Urothelium cell line (cell line): ENCODE measurements at regions not wholly inside any gene's neighbourhood (a gene's known extent, or its start where the extent isn't known, plus 50 kb on each side); places are given as distances from the start of the nearest gene placed in this dataset.
"Not testable (repeated sequence)": the region's sequence is repeated elsewhere in the genome, so short reads cannot be mapped to it uniquely, and the experiment has no call there.

Source experiments
- DNase-seq: peaks from one replicate; pipeline ENCODE4 v3.0.0; 2011; ENCODE audit warnings: low spot score, mixed read lengths
- FAIRE-seq: peaks from 2 replicates; lab custom pipeline; 2011; peaks lifted over from hg19 to GRCh38; lab: Jason Lieb, UNC

DNA sequence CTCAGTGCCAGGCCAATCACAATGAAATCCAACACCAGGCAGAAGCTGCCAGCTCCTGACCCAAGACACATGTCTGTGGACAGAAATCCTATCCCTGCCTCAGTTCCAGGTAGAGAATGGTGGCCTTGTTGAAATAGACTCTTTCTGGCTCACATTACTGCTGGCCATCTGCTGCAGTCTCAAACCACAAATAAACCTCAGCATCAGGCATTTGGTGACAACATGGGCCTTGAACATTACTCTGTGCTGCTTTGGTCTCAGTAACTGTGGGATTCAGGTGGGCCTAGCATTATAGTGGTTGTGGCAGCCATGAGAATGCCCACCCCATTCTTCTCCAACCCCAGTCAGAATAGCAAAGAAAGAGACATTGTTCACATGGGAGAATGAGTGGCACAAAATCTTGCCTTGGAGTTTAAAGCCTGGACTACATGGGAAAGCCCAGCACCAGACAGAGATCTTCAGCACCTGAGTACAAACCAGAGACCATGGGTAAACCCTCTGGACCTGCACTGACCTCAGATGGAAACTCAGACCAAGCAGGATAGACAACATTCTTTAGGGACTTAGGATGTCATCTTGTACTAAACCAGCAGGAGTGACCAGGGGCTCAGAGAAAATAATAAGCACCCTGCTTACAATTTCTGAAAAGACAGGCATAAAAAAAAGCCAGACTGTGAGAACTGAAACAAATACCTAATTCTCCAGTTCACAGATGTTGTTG, 50.4 kb upstream of the TRAM1L1 start:
- DNase-seq (no peak), FAIRE-seq (no peak)

DNA sequence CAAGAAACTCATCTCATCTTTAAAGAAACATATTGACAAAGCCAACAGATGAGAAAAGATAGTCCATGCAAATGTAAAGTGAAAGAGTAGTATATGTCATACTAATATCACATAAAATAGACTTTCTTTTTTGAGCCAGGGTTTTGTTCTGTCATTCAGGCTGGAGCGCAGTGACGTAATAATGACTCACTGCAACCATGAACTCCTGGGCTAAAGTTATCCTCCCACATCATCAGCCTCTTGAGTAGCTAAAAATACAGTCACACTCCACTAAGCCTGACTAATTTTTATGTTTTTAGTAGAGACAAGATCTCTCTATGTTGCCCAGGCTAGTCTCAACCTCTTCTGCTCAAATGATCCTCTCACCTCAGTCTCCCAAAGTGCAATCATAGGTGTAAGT, 51.8 kb upstream of the TRAM1L1 start:
- FAIRE-seq (no peak), DNase-seq (peak; percentile 25)

DNA sequence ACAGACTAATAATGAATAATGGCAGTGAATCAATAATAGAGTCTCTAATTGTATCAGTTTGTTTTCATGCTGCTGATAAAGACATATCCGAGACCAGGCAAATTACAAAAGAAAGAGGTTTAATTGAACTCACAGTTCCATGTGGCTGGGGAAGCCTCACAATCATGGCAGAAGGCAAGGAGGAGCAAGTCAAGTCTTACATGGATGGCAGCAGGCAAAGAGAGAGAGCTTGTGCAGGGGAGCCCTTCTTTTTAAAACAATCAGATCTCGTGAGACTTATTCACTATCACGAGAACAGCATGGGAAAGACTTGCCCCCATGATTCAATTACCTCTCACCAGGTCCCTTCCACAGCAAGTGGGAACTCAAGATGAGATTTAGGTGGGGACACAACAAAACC, 53.4 kb upstream of the TRAM1L1 start:
- not testable (repeated sequence) for FAIRE-seq, DNase-seq

DNA sequence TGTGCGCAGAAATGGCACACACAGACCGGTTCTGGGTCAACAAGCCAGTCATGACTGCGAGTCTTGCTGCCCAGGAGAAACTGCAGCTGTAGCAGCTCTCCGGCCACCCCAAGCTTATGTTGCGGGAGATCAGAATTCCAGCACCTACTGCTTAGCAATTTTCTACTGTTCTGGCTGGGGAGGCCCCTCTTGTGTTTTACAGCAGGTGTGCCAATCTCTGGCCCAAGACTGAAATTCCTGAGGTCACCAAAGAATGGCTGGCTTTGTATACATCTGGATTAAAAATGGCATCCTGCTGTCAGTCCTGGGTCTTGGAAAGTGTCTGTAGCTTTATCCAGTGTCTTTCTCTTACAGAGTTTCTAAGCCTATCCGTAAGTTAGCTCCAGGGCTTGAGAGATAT, 68.9 kb upstream of the TRAM1L1 start:
- DNase-seq (no peak), FAIRE-seq (no peak)

DNA sequence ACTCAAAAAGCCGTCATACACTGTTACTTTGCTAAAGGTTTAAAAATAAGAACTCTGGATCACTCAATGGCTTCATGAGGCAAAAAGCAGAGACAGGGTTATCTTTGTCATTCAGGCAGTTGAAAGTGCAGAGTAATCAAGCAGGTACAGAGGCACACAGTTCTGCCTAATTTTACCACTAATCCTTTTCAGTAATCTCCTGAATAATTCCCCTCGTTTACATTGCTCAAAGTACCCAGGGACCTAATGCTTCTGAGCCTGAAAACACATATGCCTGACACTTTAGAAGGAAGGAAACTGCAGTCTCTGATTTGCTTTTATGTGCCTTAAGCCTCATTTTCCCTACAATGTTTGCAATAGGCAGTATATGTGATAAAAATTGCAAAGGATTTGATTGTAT, 71.4 kb upstream of the TRAM1L1 start:
- FAIRE-seq = no peak

DNA sequence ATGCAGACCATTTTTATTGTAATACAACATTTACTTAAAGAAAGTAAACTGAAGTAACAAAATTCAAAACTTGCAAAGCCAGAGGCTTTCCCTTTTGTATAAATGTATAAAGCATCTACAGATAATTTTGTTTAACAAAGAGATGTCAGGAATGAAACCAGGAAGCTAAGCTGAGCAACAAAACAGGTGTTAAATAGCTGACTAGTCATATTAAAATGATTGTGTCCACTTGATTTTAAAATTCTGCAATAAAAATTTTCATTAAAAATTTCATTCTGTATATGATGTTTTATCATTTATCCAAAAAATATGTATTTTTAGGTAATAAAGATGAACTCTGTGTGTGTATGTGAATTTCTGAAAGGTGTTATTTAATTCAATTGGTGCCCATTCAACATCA, 72.0 kb upstream of the TRAM1L1 start:
- FAIRE-seq = no peak
- DNase-seq = no peak

More for the DNA sequence above, 71.4 kb upstream of the TRAM1L1 start:
- DNase-seq = no peak

DNA sequence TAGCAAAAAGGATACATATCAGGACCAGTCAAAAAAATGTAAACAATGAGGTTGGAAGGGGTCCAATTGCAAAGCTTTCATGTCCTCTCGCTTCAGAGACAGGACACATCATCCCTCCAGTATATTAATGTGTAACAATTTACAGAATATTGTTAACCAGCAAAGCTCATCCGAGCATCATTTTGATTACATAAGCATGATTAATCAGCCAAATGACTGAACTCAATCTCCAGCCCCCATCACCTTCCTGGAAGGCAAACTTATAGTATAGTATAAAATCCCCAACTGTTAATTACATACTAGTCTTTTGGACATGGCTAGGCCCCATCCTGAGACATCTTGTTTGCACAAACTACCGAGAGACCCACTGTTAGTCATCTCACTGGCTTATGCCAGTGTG, 77.6 kb upstream of the TRAM1L1 start:
- DNase-seq (no peak), FAIRE-seq (no peak)

DNA sequence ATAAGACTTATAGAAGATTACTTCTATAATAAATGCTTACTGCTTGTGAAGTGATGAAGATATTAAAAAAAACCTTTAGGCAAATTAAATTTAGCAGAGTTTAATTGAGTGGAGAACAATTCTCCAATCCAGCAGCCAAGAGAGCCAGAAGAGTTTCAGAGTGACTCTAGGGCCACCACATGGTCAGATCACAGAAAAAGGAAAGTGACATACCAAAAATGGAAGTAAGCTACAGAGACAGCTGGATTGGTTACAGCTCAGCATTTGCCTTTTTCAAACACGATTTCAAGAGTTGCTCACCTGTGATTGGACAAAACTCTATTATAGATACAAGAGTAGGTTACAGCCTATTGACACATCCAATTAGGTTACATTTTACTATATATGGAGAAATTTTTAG, 79.0 kb upstream of the TRAM1L1 start:
- DNase-seq (no peak), FAIRE-seq (no peak)

DNA sequence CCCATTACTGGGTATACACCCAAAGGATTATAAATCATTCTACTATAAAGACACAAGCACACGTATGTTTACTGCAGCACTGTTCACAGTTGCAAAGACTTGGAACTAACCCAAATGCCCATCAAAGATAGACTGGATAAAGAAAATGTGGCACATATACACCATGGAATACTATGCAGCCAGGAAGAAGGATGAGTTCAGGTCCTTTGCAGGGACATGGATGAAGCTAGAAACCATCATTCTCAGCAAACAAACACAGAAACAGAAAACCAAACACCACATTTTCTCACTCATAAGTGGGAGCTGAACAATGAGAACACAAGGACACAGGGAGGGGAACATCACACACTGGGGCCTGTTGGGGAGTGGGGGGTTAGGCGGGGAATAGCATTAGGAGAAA, 90.0 kb upstream of the TRAM1L1 start:
- DNase-seq, FAIRE-seq: not testable (repeated sequence)

DNA sequence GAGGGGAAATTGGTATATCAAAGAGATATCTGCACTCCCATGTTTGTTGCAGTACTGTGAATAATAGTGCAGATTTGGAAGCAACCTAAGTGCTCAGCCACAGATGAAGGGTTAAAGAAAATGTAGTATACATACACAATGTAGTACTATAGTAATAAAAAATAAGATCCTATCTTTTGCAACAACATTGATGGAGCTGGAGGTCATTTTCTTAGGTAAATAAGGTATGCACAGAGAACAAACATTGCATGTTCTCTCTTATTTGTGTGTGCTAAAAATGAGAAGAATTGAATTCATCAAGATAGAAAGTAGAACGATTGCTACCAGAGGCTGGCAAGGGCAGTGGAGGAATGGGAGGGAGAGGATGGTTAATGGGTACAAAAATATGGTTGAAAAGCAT, 117.9 kb upstream of the TRAM1L1 start:
- no peak for DNase-seq
- FAIRE-seq = no peak

DNA sequence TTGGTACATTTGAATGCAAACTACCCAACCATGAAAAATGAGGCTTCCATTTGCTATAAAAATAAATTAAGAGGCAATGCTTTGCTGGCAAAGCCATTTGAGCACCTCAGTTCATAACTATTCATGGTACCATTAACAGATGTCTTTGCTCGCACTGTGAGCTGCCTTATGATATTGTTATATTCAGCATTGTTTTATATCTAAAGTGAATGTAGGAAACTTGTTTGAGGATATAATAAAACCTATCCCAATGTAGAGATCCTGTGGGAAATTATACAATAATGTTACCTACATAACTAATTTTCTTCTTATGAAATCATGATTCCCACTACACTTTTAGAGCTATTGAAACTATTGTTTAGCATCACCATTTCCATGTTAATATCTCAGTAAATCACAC, 125.2 kb upstream of the TRAM1L1 start:
- DNase-seq (no peak), FAIRE-seq (no peak)

DNA sequence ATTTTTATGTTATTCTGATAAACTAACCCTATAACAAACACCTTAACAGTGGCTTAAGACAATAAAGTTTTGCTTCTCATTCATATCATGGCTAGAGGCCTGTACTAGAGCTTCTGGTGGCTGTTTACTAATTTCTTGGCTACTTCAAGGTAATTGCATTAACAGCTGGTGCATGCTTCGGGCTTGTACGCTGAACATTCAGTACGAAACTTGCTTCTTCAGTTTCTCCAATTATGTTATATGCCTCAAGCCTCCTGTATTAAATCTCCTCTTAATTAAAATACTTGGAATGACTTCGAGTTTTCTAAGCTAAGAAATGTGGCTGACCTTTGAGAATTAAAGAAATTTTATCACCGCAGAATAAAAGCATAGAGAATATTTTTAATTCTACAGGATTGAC, 138.9 kb upstream of the TRAM1L1 start:
- no peak for FAIRE-seq

DNA sequence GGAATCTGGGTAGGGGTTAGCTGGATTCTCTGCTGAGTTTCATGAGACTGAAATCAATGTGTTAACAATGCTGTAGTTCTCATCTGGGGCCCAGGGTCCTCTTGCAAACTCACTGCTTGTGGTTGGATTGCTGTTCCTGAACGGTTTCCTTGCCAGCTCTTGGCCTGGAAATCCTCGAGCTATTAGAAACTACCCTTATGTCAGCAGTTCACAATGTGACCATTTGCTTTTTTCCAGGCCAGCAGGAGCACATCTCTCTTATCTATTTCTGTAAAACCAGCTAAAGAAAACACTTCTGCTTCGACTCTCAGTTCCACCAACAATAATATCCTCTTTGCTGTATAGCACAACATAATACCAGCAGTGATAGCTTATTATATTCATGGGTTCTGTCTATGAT, 140.1 kb upstream of the TRAM1L1 start:
- FAIRE-seq (no peak), DNase-seq (no peak)

More for the DNA sequence above, 138.9 kb upstream of the TRAM1L1 start:
- DNase-seq = no peak

DNA sequence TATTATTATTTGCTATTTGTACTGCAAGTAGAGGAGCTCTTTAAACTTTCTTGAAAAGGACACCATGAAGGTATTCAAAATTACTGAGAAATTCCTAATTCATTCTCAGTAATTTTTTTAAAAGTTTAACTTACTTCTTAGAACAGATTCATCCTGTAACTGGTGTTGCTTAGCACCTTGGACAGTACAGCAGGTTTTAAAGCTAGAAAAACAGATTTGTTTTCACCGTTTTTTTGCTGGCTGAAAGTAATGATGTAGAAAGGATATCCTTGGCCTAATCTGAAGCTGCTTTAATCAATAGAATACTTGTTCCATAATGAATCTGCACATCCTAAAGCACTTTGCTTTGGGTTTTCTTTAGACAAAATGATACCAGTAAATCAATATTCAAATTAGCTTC, 142.5 kb upstream of the TRAM1L1 start:
- FAIRE-seq (no peak), DNase-seq (no peak)

DNA sequence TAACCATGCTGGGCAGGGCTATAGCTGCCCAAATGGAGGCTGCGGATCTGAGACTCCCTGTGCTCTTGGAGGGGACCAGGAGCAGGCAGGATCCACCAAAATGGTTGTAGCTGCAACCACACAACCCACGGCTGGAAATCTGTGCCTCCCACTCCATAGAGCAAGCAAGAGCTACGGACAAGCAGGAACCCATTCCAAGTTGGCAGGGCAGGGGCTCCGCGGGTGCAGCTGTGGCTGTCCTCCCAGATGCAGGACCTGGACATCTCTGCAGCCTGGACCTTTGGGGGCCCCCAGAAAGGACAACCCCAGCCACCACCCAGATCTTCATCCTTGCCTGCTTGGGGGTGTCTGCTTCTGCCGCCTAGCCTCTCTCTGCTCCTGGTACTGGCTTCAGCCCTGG, 154.1 kb upstream of the TRAM1L1 start:
- FAIRE-seq = no peak
- no peak for DNase-seq

DNA sequence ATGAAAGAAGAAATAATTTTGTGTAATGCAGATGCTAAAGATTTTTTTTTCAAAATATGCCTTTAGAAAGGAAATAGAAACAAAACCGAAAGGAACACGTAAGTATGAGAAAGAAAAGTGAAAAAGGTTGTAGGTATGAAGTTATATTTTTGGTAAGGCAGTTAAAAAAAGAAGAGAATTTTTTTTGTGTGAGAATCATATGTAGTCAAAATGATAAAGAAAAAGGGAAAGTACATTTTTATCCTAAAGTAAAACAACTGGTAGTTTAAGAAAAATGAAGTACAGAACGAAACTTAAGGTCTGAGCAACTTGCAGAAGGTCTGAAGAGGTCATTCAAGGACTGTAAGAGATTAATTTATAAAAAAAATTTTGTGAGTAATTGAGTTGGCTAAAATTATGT, 164.0 kb upstream of the TRAM1L1 start:
- DNase-seq = no peak
- no peak for FAIRE-seq

DNA sequence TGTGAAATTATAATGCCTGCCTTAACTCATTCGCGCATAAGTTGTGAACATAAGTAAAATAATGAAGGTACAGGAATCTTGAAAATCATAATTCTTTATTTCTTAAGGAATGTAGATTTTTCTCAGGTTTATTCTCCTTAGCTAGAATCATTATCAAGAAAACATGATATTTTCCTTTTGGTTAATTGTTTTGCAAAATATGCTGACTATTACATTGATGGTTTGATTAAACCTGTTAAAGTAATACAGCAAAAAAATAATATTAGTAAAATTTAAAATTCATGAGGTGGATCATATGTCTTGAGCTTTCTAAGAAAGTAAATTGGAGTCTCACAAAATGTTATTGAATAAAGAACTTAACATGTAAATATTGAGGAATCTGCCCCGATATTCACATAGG, 178.7 kb upstream of the TRAM1L1 start:
- FAIRE-seq = no peak
- DNase-seq = no peak

DNA sequence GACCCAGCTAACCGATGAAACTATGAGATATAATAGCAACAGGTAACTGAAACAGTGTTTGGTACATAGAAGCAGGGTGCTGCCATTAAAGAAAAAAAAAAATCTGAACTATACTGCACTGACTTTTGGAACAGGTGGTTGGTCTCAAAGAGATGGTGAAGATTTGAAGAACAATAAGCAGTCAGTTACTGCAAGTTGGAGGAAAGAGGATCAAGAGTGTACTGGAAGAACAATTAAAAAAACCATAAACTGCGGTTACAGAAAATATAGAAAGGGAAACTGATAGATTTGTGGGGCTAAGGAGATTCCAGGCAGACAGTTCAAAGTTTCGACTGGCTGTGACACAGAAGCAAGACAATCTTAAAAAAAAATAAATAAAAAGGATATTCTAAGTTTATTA, 181.9 kb upstream of the TRAM1L1 start:
- FAIRE-seq (no peak), DNase-seq (no peak)

DNA sequence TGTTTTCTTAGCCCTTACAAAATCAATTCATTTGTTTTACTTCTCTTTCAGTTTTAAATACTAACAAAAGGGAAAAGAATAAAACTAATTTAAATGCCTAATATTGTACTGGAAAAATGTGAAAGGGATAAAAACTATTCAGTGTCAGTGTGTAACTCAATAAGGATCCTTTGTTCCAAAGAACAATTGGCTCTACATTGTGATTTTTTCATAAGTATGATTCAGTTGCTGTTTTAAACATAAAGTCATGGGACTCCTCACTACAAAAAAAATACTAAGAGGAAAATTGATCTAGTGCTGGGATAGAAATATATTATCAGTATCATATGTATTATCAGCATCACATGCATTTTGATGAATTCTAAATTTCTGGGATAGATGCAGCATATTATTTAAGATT, 199.4 kb upstream of the TRAM1L1 start:
- DNase-seq = no peak
- FAIRE-seq = no peak

DNA sequence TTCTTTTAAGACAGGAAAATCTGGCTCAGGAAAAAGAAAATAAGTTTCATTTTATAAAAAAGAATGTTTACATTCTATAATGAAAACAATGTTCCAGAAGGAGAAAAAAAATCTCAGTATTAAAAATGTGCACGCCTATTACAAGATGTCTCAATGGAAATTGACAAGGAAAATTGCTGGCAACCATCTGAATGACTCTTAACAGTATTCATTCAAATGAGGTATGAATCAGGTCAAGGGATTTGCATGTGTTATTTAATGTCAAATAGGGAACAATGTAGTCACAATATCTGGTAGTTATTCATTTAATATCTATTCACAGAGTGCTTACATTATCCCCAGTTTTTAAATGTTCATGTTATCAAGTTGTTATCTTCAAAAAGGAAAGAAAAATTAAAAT, 208.4 kb upstream of the TRAM1L1 start:
- FAIRE-seq (no peak), DNase-seq (no peak)

DNA sequence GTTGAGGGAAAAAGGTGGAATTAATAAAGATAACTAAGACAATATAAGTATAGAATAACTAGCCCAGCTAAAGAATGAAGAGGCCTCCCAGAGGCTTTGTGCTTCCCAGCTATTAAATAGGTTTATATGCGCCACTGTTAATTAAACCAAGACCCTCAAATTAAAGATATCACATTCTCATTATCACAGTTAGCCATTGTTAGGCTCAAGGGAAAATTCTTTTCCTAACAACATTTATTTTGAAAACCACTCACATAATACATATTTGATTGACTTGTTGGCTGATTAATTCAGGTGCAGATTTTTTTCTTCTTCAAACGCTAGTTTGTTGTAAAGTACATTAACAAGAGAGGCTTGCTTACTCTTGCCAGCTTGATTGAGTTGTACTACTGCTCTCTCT, 216.8 kb upstream of the TRAM1L1 start:
- FAIRE-seq (no peak), DNase-seq (no peak)

DNA sequence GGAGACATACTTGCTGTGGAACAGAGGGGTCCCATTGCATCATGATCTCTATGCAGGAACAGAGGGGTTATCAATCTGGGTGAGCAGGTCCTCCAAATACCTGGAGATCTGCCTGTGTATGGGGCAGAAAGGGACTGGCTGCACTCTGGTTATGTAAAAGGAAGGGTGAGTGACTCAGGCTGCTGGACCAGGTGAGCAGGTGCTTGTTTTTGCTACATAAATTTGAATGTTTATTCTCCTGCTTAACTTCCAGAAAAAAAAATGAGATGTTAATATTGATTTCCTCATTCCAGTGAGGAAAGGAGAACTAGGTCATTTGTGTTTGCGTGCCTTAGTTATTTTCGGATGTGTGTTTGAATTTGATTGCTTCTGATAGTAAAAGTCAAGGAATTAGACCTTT, 225.8 kb upstream of the TRAM1L1 start:
- FAIRE-seq (no peak), DNase-seq (no peak)

DNA sequence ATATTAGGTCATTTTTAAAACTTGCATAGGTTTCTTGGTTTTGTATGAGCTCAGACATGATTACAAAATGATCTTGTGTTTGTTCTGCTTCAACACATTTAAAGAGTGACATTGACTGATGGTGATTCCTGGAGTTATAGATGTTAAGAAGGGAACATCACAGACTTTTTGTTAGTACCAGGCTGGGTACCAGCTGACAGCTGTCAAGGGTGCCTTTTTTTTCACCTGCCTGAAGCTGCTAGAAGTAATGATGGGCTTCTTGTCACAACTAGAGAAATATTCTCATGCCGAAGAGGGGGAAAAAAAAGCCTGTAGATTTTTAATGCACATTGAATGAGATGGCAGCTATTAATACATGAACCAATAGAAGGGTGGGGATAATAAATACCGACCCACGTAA, 226.6 kb upstream of the TRAM1L1 start:
- FAIRE-seq = no peak

More for the DNA sequence above, 226.6 kb upstream of the TRAM1L1 start:
- DNase-seq = no peak
